ENCODE measurements at regions not wholly inside any gene's neighbourhood (a gene's known extent, or its start where the extent isn't known, plus 50 kb on each side); places are given as distances from the start of the nearest gene placed in this dataset.

GRCh38 chr1:244314921-244315559 lies 136.7 kb downstream of the ADSS2 start:
- no peak for TF ChIP-seq ZNF274 (IDR thresholded peaks at IDR 0.05; ENCODE audit: low read depth, low read length)
- TF ChIP-seq YY1 (IDR thresholded peaks at IDR 0.05; ENCODE audit: insufficient read depth, insufficient read length) = no peak
- no peak for TF ChIP-seq SUZ12 (IDR thresholded peaks at IDR 0.05; ENCODE audit: extremely low read depth, insufficient read depth, insufficient read length)

Data from NT2/D1 (cell line).